Transverse colon (tissue), 4 donors: ENCODE measurements at regions not wholly inside any gene's neighbourhood (a gene's known extent, or its start where the extent isn't known, plus 50 kb on each side); places are given as distances from the start of the nearest gene placed in this dataset.

Experiments
- CTCF ChIP-seq, 5 experiments: fragments of 200-600 bp in 3 of 5; fragments of 450-650 bp in 2 of 5; sonication (generic) in 3 of 5; IDR thresholded peaks; 1 replicate in 2 of 5; 2 replicates in 3 of 5; pipeline ENCODE4 v1.5.1; 2016 to 2017; ENCODE audit warnings: antibody characterized with exemption in 5 of 5, inconsistent platforms in 3 of 5, mild to moderate bottlenecking in 2 of 5, moderate library complexity in 1 of 5
- EP300 ChIP-seq: sonication (generic); formaldehyde crosslinking; IDR thresholded peaks from one replicate; pipeline ENCODE4 v1.6.1; 2017; ENCODE audit warnings: antibody characterized with exemption, low read depth
- POLR2A ChIP-seq: fragments of 450-650 bp; IDR thresholded peaks from one replicate; pipeline ENCODE4 v1.6.1; 2016; ENCODE audit warnings: antibody characterized with exemption, mild to moderate bottlenecking, moderate library complexity
- POLR2AphosphoS5 ChIP-seq, 3 donors: sonication (generic); formaldehyde crosslinking; IDR thresholded peaks; one replicate each; pipeline ENCODE4 v1.6.1; 2016; ENCODE audit warnings: antibody characterized with exemption in 3 of 3

DNA sequence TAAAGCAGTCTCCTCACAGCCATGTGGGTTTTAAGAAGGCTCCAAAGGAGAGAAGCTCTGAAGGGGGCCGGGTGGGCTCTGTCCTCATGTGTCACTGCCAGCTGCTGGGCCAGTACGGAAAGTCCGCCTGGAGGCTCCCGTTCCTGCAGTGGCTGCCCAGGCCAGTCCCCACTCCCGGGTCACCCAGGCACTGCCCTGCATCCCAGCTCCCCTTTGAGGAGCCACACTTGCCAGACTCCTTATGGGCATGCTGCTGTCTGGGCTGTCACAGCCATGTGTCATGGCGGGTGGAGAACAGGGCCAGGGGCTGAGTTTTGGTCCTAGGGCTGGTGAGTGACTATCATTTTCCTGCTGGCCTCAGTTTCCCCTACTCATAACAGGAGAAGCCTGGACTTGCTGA is 79.4 kb upstream of the ACTRT2 start:
- TF ChIP-seq CTCF (IDR thresholded peaks at IDR 0.05) (no peak), POLR2AphosphoS5 (IDR thresholded peaks at IDR 0.05) (no peak), POLR2A (no peak), EP300 (no peak)
